A673 (cell line): ENCODE measurements at regions not wholly inside any gene's neighbourhood (a gene's known extent, or its start where the extent isn't known, plus 50 kb on each side); places are given as distances from the start of the nearest gene placed in this dataset.

Experiments used
- EZH2 ChIP-seq: fragments of 200-600 bp; sonication (generic); IDR thresholded peaks from 2 replicates; pipeline ENCODE4 v1.6.1; 2017; ENCODE audit warnings: borderline replicate concordance, low read depth, mild to moderate bottlenecking, mixed read lengths, antibody characterized with exemption, low read length; ENCODE audit not compliant: poor library complexity, severe bottlenecking
- TF ChIP-seq, protein P1 (sequence below): fragments of 300-800, 200-600 bp; sonication (generic); conservative IDR thresholded peaks from 2 replicates; pipeline ENCODE4 v1.5.1; 2017; ENCODE audit warnings: low read depth, mild to moderate bottlenecking, antibody characterized with exemption, low read length, moderate library complexity, mixed read lengths

- TF ChIP-seq, protein P1, sequence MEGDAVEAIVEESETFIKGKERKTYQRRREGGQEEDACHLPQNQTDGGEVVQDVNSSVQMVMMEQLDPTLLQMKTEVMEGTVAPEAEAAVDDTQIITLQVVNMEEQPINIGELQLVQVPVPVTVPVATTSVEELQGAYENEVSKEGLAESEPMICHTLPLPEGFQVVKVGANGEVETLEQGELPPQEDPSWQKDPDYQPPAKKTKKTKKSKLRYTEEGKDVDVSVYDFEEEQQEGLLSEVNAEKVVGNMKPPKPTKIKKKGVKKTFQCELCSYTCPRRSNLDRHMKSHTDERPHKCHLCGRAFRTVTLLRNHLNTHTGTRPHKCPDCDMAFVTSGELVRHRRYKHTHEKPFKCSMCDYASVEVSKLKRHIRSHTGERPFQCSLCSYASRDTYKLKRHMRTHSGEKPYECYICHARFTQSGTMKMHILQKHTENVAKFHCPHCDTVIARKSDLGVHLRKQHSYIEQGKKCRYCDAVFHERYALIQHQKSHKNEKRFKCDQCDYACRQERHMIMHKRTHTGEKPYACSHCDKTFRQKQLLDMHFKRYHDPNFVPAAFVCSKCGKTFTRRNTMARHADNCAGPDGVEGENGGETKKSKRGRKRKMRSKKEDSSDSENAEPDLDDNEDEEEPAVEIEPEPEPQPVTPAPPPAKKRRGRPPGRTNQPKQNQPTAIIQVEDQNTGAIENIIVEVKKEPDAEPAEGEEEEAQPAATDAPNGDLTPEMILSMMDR: no peak
- no peak for TF ChIP-seq EZH2
These were observed 73.7 kb upstream of the MED9 start for GRCh38 chr17:17403065-17403464.
